Body of pancreas (tissue), 4 donors: ENCODE measurements at regions not wholly inside any gene's neighbourhood (a gene's known extent, or its start where the extent isn't known, plus 50 kb on each side); places are given as distances from the start of the nearest gene placed in this dataset.

Experiments used
- POLR2A ChIP-seq, 3 donors: fragments of 450-650 bp; IDR thresholded peaks; one replicate each; pipeline ENCODE4 v1.6.1; 2016; ENCODE audit warnings: antibody characterized with exemption in 3 of 3, mild to moderate bottlenecking in 2 of 3
- TF ChIP-seq, protein P1 (sequence below), 7 experiments: fragments of 450-650 bp in 4 of 7; fragments of 200-600 bp in 3 of 7; sonication (generic) in 3 of 7; IDR thresholded peaks; one replicate each; pipeline ENCODE4 v1.5.1; 2016 to 2019; ENCODE audit warnings: antibody characterized with exemption in 7 of 7

- TF ChIP-seq, protein P1, sequence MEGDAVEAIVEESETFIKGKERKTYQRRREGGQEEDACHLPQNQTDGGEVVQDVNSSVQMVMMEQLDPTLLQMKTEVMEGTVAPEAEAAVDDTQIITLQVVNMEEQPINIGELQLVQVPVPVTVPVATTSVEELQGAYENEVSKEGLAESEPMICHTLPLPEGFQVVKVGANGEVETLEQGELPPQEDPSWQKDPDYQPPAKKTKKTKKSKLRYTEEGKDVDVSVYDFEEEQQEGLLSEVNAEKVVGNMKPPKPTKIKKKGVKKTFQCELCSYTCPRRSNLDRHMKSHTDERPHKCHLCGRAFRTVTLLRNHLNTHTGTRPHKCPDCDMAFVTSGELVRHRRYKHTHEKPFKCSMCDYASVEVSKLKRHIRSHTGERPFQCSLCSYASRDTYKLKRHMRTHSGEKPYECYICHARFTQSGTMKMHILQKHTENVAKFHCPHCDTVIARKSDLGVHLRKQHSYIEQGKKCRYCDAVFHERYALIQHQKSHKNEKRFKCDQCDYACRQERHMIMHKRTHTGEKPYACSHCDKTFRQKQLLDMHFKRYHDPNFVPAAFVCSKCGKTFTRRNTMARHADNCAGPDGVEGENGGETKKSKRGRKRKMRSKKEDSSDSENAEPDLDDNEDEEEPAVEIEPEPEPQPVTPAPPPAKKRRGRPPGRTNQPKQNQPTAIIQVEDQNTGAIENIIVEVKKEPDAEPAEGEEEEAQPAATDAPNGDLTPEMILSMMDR (IDR thresholded peaks at IDR 0.05): no peak
- no peak for TF ChIP-seq POLR2A (IDR thresholded peaks at IDR 0.05)
Observed at GRCh38 chr3:5841599-5841998, 654.1 kb downstream of the EDEM1 start.
